Spleen (tissue), 7 donors: ENCODE measurements at regions not wholly inside any gene's neighbourhood (a gene's known extent, or its start where the extent isn't known, plus 50 kb on each side); places are given as distances from the start of the nearest gene placed in this dataset.

Source experiments
- POLR2AphosphoS5 ChIP-seq, 3 donors: sonication (generic); formaldehyde crosslinking; IDR thresholded peaks; one replicate each; pipeline ENCODE4 v1.5.1; 2017; ENCODE audit warnings: antibody characterized with exemption in 3 of 3
- TF ChIP-seq, protein P1 (sequence below), 11 experiments: fragments of 200-600 bp in 7 of 11; fragments of 450-650 bp in 4 of 11; sonication (generic) in 4 of 11; IDR thresholded peaks in 8 of 11; conservative IDR thresholded peaks in 3 of 11; 1 replicate in 7 of 11; 2 replicates in 4 of 11; pipeline versions ENCODE4 v1.4.0 to v1.8.0; 2016 to 2021; ENCODE audit warnings: antibody characterized with exemption in 11 of 11, inconsistent platforms in 4 of 11, mild to moderate bottlenecking in 1 of 11
- donor health status: DM: no; HTN: no; CAD: no; lungs with moderate emphysema.
- donor health status: DM: no; HTN: no; CAD: no.
- donor health status: DM: no; HTN: no; CAD: no.

DNA sequence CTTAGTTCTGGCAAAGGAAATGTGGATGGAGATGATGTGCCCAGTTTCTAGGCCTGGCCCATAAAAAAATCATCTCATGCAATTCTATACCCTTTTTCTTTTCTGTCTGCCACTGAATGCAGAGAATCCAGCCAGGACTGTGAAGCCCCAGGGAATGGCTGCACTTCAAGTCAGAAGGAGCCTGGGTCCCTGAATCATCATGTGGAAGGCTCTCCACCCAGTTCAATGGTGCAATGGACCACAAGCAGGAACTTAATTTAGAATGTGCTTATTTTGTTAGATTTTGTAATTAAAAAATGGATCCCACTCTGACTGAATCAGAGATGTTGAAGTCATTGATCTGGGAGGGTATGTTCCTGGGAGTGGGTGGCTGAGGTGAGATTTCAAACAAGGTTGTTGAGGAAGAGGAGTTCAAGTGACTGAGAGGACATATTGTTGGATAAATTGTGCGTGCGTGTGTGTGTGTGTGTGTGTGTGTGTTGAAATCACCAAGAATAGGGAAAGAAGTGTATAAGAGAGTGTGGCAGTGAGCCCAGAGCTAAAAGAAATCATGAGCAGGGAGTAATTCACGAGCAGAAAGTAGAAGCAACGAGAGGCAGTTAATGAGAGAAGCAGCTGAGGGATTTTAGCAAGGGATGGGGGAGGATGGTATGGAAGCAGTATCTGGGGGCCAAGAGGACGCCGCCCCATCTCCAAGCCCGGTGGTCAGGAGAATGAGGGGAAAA lies 125.4 kb downstream of the TMX1 start:
- TF ChIP-seq, protein P1, sequence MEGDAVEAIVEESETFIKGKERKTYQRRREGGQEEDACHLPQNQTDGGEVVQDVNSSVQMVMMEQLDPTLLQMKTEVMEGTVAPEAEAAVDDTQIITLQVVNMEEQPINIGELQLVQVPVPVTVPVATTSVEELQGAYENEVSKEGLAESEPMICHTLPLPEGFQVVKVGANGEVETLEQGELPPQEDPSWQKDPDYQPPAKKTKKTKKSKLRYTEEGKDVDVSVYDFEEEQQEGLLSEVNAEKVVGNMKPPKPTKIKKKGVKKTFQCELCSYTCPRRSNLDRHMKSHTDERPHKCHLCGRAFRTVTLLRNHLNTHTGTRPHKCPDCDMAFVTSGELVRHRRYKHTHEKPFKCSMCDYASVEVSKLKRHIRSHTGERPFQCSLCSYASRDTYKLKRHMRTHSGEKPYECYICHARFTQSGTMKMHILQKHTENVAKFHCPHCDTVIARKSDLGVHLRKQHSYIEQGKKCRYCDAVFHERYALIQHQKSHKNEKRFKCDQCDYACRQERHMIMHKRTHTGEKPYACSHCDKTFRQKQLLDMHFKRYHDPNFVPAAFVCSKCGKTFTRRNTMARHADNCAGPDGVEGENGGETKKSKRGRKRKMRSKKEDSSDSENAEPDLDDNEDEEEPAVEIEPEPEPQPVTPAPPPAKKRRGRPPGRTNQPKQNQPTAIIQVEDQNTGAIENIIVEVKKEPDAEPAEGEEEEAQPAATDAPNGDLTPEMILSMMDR (IDR thresholded peaks at IDR 0.05 in 8 of 11, conservative IDR thresholded peaks at IDR 0.05 in 3 of 11), result no peak
- no peak for TF ChIP-seq POLR2AphosphoS5 (IDR thresholded peaks at IDR 0.05)
